GM21360 (cell line): ENCODE measurements at regions not wholly inside any gene's neighbourhood (a gene's known extent, or its start where the extent isn't known, plus 50 kb on each side); places are given as distances from the start of the nearest gene placed in this dataset.
A peak's percentile ranks its signal among the peaks of the same experiment; 100 is the strongest.

Source experiments
- ATAC-seq: cut with Tn5 transposase; IDR thresholded peaks from one replicate; pipeline ENCODE4 v1.9.1; 2021; ENCODE audit warnings: mild to moderate bottlenecking, moderate library complexity; ENCODE audit not compliant: unreplicated experiment

GRCh38 chrX:7409866-7410265 is 261.9 kb upstream of the PUDP start:
- ATAC-seq, result no peak

DNA sequence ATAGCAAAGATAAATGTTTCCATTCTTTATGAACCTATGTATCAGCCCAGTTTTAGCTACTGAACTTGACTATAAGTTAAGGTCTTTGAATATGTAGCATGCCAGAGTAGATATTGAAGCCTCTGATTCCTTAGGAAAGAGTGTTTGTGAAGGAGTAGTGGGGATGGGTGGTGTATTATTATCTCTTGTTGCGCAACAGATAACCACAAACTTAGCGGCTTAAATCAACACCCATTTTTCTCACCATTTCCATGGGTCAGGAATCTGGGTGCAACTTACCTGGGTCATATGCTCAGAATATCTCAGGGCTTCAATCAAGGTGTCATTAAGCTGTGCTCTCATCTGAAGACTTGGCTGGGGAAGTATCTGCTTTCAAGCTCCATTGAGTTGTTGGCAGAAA is 251.4 kb upstream of the PUDP start:
- no peak for ATAC-seq

GRCh38 chrX:7390441-7390840 is 242.5 kb upstream of the PUDP start:
- no peak for ATAC-seq

DNA sequence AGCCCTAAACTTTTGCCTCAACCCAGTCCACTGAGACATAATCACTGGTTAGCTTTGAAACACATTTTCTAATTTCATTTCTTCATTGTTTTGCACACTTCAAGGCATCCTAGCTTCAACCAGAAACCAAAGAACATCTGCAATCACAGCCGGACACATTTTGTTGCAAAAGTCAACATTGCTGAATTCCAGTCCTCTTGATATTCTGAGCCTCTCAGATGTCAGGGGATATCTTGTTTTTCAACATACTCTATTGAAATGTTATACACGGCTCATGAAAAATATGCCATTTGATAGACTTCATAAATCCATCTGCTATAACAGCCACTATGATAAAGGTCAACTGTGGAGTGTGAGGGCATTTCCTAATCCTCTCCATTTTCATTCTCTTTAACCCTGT is 241.6 kb upstream of the PUDP start:
- ATAC-seq, result no peak

- ATAC-seq, result no peak
These were observed 237.2 kb upstream of the PUDP start for GRCh38 chrX:7385131-7385530.

- ATAC-seq, result no peak
These were observed 230.5 kb upstream of the PUDP start for GRCh38 chrX:7378406-7378805.

GRCh38 chrX:7372825-7373525 is 225.0 kb upstream of the PUDP start:
- ATAC-seq, result no peak

DNA sequence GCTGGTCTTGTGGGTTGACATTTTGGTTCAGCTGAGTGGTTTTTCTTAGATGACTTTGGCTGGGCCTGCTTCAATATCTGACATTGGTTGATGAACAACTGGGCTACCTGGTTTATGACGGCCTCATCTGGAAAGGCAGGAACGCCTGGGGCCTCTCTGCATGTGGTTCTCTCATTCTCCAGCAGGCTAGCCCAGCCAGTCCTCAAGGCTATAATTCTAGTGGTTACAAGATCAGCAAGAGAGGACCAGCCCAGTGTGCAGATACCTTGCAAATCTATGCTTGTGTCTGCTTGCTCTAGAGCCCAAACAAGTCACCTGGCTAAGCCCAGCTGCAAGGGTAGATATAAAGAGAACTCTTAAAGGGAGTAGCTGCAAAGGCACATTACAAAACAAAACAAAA is 214.2 kb upstream of the PUDP start:
- no peak for ATAC-seq

DNA sequence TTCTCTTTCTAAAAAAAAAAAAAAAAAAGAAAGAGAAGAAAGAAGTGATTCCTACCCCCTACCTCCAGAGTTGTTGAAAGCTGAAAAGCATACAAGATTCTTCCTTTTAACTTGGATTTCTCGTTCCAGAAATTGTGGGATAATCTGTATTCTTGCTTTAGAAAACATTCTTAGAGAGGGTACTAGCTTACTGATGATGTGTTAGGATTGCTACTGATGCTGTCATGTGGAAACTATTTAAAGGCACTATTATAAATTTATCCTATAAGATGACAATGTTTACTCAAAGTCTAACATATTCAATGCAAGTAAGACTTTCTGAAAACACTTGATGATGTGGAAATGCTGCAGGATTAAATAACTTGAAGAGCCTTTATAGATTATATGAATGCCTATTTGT is 204.0 kb upstream of the PUDP start:
- no peak for ATAC-seq

- no peak for ATAC-seq
These were observed 199.5 kb upstream of the PUDP start for GRCh38 chrX:7347465-7347864.

DNA sequence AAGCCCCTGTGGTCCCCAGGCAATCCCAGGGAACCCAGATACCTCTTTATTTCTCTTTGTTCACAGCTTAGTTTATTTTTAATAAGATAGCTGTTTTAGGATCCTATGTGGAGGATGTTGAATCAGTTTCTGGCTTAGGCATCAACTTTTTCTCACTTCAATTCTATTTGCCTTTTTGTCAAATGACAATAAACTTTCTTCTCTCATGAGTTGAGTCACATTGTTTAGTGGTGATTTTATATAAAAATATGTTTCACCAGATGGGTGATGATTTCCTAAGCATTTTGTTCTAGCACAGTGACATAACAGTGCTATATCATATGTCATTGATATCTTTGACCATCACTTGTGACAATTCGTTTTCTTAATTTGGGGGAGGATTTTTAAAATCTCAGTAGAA is 198.1 kb upstream of the PUDP start:
- ATAC-seq, result no peak

DNA sequence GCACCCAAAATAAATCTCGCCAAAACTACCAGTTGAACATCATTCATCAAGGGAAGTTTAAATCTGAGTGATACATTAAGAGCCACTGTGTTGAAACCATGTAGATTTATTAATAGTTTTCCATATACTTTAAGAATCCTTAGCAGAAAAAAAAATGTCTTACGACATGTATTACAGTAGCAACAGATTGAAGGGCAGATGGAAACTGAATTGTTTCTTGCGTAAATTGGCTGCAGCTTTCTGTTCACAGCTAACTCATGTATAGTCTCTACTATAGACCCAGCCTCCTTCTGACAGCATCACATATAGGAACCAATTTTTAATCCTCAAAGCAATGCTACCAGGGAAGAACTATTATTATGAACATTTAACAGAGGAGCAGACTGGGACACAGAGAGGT is 195.2 kb upstream of the PUDP start:
- no peak for ATAC-seq

- ATAC-seq, result peak; percentile 60
These were observed 187.9 kb upstream of the PUDP start for GRCh38 chrX:7335816-7336362.

- no peak for ATAC-seq
These were observed 186.4 kb upstream of the PUDP start for GRCh38 chrX:7334253-7334935.

- ATAC-seq, result no peak
These were observed 183.2 kb upstream of the PUDP start for GRCh38 chrX:7330971-7331746.

DNA sequence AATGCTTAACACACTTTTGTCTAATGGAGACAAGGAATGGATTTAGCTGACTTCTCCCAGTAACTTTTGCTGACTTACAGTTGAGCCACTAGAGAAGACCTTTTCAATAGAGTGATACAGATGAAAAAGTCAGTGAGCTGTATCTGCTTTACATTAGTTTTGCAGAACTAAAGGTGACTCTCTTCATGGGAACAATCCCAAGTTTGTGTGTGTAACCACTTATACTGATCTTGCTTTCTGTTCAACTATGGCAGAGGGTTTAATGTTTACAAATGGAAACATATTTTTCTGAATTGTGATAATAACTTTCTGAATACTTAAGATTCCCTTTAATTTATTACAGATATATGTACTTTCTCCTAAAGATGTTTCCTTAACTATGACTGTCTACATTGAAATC is 182.6 kb upstream of the PUDP start:
- ATAC-seq, result no peak

- ATAC-seq, result no peak
These were observed 170.7 kb upstream of the PUDP start for GRCh38 chrX:7318661-7319060.

DNA sequence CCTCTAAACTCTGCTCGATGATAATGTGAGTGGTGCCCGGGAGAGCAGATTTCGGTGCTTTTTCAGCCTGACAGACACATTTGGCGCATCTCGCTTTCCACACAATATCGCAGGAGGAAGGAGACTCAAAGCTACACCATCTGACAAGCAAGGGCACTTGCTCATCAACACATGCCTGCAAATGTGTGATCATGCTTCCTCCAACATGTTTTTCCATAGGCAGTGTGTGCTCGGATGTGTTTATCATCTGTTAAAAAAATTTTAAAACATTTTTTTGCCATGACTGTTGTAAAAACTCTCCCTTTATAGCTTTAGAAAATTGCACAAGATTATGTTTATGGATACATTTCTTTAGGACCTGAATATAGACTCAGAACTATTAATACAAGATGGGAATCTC is 170.3 kb upstream of the PUDP start:
- ATAC-seq, result no peak

DNA sequence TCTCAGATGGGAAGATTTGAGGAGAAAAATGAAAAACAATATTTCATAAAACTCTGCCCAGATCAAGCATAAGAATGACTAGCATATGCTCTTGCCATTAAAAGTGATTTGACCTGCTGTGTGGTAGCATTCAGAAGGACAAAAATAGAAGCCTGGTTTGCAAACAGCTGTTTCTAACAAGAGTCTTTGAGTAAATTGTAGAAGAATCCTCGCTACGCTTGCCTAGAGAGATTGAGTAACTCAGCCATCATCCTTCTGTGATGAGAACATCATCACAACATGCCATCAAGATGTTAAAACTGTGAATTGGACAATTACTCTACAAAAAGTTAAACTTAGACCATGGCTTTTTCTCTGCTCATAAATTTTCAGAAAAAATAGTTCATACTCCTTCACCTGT is 168.9 kb upstream of the PUDP start:
- ATAC-seq, result no peak

GRCh38 chrX:7316280-7316679 is 168.3 kb upstream of the PUDP start:
- ATAC-seq, result no peak

DNA sequence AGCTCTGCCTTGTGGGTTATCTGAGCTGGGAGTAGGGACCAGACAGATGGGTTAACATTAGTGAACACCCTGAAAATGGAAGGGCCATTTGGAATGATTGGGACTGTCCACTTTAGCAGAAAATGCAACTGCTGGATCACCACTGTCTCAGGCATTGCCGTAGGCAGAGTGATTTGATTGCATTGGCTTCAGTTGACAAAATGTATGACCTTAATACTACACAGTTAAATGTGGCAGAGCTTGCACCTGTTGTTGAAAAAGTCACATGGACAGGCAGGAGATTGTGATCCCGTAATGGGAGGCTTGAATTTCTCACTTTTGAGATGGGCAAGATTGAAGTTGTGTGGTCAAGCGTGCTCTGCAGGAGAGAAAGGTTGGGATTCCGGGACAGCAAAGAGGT is 166.5 kb upstream of the PUDP start:
- no peak for ATAC-seq

GRCh38 chrX:7307720-7308119 is 159.8 kb upstream of the PUDP start:
- ATAC-seq, result no peak
